NB4 (cell line): ENCODE measurements at regions not wholly inside any gene's neighbourhood (a gene's known extent, or its start where the extent isn't known, plus 50 kb on each side); places are given as distances from the start of the nearest gene placed in this dataset.

ENCODE experiments used
- CTCF ChIP-seq: IDR thresholded peaks from one replicate; pipeline ENCODE4 v1.5.1; 2012; ENCODE audit warnings: low read depth, low read length
- POLR2A ChIP-seq: IDR thresholded peaks from 2 replicates; pipeline ENCODE4 v1.6.1; 2011; ENCODE audit warnings: mild to moderate bottlenecking; ENCODE audit not compliant: insufficient read length; ENCODE audit errors: extremely low read depth

GRCh38 chr15:62406305-62406891 lies 241.3 kb upstream of the C2CD4B start:
- TF ChIP-seq CTCF (no peak), POLR2A (no peak)
